GM12873 (cell line): ENCODE measurements at regions not wholly inside any gene's neighbourhood (a gene's known extent, or its start where the extent isn't known, plus 50 kb on each side); places are given as distances from the start of the nearest gene placed in this dataset.

Experiments
- TF ChIP-seq, protein P1 (sequence below): IDR thresholded peaks from 2 replicates; pipeline ENCODE4 v1.5.1; 2012; ENCODE audit warnings: low read depth, mild to moderate bottlenecking, moderate library complexity, low read length, control low read depth; ENCODE audit not compliant: insufficient read depth; ENCODE audit errors: missing control alignments

DNA sequence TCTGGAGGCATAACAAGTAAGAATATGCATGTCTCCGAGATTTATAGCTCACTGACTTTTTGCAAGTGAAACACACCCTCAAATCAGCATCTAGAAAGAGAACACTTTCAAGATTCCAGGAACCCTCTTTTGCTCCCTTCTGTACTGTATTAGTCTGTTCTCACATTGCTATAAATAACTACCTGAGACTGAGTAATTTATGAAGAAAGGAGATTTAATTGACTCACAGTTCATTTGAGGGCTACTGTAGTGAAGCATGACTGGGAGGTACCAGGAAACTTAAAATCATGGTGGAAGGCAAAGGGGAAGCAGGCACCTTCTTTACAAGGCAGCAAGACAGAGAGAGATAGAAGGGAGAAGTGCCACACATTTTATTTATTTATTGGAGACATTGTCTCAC, 269.9 kb downstream of the UTRN start:
- TF ChIP-seq, protein P1, sequence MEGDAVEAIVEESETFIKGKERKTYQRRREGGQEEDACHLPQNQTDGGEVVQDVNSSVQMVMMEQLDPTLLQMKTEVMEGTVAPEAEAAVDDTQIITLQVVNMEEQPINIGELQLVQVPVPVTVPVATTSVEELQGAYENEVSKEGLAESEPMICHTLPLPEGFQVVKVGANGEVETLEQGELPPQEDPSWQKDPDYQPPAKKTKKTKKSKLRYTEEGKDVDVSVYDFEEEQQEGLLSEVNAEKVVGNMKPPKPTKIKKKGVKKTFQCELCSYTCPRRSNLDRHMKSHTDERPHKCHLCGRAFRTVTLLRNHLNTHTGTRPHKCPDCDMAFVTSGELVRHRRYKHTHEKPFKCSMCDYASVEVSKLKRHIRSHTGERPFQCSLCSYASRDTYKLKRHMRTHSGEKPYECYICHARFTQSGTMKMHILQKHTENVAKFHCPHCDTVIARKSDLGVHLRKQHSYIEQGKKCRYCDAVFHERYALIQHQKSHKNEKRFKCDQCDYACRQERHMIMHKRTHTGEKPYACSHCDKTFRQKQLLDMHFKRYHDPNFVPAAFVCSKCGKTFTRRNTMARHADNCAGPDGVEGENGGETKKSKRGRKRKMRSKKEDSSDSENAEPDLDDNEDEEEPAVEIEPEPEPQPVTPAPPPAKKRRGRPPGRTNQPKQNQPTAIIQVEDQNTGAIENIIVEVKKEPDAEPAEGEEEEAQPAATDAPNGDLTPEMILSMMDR = no peak

DNA sequence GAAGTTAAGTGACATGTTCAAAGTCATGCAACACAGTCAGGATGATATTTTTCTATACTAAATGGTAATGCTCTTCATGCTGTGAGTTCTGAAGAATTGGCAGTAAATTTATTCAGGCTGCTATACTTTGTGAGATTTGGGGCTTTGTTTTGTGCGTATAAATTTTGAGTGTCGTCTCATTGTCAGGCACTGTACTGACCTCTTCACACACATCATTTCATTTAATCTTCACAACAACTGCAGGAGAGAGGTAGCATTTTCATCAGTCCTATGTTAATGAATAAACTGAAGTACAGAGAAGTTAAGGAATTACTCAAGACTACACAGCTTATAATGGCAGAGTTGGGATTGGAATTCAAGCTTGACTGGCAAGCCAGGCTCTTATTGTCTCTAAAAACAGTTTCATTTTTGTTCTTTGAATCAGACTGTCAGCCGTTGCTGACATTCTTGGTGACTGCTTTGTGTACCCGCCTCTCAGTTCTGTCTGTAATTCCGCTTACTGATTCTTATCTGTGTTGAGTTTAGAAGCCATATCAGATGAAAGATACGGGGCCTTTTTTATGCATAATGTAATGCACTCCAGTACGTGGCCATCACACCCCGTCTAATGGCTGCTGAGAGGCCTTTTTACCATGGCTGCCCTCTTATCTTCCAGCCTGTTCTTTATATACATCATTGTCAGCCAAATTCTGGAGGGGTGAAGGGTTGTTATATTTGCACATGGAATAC, 274.9 kb downstream of the UTRN start:
- TF ChIP-seq, protein P1 = no peak

GRCh38 chr6:144561455-144562043, 276.4 kb downstream of the UTRN start:
- TF ChIP-seq, protein P1 = no peak

DNA sequence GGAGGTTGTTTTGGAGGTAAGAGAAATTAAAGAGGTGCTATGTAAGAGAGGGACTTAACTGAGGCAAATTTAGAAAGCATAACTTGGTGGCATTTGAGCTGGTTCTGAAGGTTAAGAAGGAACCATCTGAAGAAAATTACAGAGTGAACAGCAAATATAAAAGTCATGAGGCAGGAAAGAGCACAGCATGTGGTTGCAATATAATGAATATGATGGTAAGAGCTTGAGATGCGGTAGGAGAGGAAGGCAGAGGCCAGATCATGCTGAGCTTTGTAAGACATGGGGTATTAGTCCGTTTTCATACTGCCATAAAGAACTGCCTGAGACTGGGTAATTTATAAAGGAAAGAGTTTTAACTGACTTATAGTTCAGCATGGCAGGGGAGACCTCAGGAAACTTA, 279.1 kb downstream of the UTRN start:
- TF ChIP-seq, protein P1 = no peak

DNA sequence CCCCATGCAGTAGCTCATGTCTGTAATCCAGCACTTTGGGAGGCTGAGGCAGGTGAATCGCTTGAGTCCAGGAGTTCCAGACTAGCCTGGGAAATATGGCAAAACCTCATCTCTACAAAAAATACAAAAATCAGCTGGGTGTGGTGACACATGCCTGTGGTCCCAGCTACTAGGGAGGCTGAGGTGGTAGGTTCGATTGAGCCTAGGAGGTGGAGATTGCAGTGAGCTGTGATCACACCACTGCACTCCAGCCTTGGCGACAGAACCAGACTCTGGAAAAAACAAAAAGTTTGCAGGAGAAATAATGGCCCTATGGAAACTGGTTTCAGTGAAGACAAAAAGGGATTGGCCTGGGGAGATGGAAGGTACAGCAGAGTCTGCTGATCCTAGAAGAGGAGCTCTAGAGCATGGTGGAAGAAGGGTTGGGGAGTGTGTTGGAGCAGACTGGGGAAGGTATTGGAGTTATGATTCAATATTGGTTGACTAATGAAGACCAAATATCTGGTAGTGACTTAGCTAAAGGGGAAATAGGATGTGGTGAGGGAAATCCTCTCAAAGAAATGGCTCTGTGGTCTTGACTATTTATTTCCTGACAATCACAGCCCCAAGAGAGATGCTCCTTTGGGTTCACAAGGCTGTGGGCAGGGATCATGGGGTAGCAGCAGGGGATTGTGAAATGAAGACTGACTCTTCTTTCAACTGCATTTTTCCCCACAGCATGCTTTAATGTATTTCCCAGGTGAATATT, 281.9 kb downstream of the UTRN start:
- TF ChIP-seq, protein P1 = no peak

GRCh38 chr6:144568241-144568640, 283.1 kb downstream of the UTRN start:
- TF ChIP-seq, protein P1 = no peak

DNA sequence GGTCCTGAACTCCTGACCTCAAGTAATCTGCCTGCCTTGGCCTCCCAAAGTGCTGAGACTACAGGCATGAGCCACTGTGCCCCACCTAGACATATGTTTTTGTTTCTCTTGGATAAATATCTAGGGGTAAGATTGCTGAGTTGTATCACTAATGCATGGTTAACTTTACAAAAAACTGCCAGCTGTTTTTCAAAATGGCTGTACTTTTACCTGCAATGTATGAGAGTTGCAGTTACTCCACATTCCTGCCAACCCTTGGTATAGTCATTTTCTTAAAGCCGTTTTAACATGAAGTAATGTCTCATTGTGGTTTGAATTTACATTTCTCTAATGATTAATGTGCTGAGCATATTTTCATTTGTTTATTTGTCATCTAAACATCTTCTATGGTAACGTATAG, 289.7 kb downstream of the UTRN start:
- TF ChIP-seq, protein P1 = no peak
